ENCODE measurements at regions not wholly inside any gene's neighbourhood (a gene's known extent, or its start where the extent isn't known, plus 50 kb on each side); places are given as distances from the start of the nearest gene placed in this dataset.
"Not testable (repeated sequence)": the region's sequence is repeated elsewhere in the genome, so short reads cannot be mapped to it uniquely, and the experiment has no call there.

DNA sequence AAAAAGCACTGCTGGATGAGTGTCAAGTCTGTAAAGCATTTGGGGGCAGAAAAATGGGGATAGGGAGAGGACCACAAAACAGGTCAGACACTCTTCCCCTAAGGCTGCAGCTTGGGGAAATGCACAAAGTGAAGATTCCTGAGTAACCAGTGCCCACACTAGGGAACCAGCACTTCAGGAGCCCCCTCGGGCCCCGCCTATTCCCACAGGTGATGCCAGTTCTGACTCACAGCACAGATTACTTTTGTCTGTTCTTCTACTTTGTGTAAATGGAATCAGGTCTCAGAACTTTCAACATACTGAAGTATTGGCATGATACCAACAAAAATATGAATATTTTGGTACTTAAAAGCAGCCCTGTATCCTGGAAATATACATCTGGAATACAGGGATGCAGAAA lies 112.5 kb downstream of the ADRA2C start:
- no peak overlapping the region for H3K27ac ChIP-seq
- peaks cover 0 to 18% of the 10 kb centered on the region in 2 donors for H3K27me3 ChIP-seq
- intact Hi-C loops (cut with DNase I; ENCODE audit: low total_unique reads): no loop called here
- TF ChIP-seq, protein P1, sequence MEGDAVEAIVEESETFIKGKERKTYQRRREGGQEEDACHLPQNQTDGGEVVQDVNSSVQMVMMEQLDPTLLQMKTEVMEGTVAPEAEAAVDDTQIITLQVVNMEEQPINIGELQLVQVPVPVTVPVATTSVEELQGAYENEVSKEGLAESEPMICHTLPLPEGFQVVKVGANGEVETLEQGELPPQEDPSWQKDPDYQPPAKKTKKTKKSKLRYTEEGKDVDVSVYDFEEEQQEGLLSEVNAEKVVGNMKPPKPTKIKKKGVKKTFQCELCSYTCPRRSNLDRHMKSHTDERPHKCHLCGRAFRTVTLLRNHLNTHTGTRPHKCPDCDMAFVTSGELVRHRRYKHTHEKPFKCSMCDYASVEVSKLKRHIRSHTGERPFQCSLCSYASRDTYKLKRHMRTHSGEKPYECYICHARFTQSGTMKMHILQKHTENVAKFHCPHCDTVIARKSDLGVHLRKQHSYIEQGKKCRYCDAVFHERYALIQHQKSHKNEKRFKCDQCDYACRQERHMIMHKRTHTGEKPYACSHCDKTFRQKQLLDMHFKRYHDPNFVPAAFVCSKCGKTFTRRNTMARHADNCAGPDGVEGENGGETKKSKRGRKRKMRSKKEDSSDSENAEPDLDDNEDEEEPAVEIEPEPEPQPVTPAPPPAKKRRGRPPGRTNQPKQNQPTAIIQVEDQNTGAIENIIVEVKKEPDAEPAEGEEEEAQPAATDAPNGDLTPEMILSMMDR (IDR thresholded peaks at IDR 0.05): no peak
- no peak for TF ChIP-seq POLR2A (IDR thresholded peaks at IDR 0.05)
- H3K9me3 ChIP-seq: no peaks in the 10 kb centered on the region
- no peaks in the 10 kb centered on the region for H3K36me3 ChIP-seq
- no peak for DNase-seq
- peaks cover 0 to 5% of the 10 kb centered on the region in 2 donors for H3K4me1 ChIP-seq
- H3K4me3 ChIP-seq: no peak overlapping the region

DNA sequence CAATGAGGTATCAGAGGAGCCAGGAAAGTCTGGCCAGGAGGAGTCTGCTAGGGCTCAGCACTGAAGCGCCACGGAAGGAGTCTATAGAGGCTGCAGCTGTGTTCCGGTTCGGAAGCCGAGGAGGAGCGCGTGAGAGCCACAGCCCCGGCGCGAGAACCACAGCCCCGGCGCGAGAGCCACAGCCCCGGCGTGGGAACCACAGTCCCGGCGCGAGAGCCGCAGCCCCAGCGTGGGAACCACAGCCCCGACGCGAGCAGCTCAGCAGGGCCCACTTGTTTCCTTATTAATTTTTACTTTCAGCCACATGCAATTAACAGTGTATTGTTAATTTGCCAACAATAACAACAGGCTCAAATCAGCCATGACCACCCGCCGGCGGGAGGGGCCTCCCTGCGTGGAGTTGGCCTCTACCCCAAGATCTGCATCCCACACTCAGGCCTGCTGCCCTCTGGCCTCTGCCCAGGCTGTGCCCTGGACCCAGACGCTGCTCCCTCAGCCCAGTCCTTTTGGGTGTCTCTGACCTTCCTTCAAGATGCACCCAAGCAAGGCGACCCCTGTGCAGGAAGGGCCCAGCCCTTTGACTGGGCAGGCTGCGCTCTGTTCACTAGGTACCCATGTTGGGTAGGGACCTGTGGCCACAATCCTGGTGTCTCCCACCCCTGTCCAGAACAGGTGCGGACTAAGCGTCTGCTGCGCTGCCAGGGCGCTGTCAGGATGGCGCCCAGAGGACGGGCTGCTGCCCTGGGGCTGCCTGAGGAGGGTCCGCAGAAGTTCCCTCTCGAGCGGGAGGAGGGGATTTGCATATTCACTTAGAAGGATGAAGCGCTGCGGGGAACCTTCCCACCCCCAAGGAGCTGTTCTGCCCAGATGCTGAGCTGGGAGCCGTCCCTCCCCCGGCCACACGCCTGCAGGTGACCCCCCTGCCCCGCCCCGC lies 113.8 kb downstream of the ADRA2C start:
- no peak for DNase-seq
- Histone ChIP-seq H3K27me3 (peaks cover 0 to 6% of the 10 kb centered on the region in 2 donors), H3K9me3 (no peaks in the 10 kb centered on the region), H3K36me3 (no peaks in the 10 kb centered on the region), H3K27ac (no peak overlapping the region), H3K4me3 (no peak overlapping the region), H3K4me1 (peaks cover 0 to 5% of the 10 kb centered on the region in 2 donors)
- TF ChIP-seq, protein P1 (IDR thresholded peaks at IDR 0.05): no peak
- no peak for TF ChIP-seq POLR2A (IDR thresholded peaks at IDR 0.05)
- intact Hi-C loops (cut with DNase I; ENCODE audit: low total_unique reads): no loop called here

- Histone ChIP-seq H3K9me3 (no peaks in the 10 kb centered on the region), H3K36me3 (no peaks in the 10 kb centered on the region), H3K27ac (no peak overlapping the region), H3K4me3 (no peak overlapping the region), H3K27me3 (peaks cover 0 to 4% of the 10 kb centered on the region in 2 donors), H3K4me1 (peaks cover 0 to 5% of the 10 kb centered on the region in 2 donors)
- no peak for TF ChIP-seq POLR2A (IDR thresholded peaks at IDR 0.05)
- TF ChIP-seq, protein P1 (IDR thresholded peaks at IDR 0.05): peak; percentile 70 to 84 (median 80)
- DNase-seq: peak; percentile 64 to 71
- intact Hi-C loops (cut with DNase I; ENCODE audit: low total_unique reads): no loop called here
Observed at GRCh38 chr4:3880615-3881120, 114.5 kb downstream of the ADRA2C start.

DNA sequence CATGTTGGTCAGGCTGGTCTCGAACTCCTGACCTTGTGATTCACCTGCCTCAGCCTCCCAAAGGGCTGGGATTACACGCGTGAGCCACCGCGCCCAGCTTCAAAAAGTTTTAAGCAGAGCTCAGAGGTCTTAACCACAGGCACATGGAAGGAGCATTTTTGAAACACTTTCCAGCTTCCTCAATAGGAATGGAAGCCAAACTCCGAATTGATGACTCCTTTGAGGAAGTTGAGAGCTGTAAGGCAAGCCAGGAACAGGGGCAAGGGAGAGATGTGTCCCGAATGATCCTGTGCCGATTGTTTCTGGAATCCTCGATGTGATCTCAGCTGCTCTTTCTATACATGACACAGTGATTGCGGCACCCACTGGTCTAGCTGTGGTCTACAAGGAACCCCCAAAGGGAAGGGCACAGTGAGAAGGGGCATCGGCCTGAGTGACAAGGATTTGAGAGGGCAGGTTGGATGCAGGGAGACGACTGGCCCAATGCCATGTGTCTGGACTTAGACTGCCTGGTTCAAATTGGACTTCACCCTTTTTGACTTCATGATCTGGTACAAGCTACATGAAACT lies 116.2 kb downstream of the ADRA2C start:
- H3K27ac ChIP-seq; intact Hi-C loops (cut with DNase I; ENCODE audit: low total_unique reads); H3K4me1 ChIP-seq; H3K27me3 ChIP-seq; H3K9me3 ChIP-seq; DNase-seq; H3K4me3 ChIP-seq; H3K36me3 ChIP-seq: not testable (repeated sequence)

DNA sequence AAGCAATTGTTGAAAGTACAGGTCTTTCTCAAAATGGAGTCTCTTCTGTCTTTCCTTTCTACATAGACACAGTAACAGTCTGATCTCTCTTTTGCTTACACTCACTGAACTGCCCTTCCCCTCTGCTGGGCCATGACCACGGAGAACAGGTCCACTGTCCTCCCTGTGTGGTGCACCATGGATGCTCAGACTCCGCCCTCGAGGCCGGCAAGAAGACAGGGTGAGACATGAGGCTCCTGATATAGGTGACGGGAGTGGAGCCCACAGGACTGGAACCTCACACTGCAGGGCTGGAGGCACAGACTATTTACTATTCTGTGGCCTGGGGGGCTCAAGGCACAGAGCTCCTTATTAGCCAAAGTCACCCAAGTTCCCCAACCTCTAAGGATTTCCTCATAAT lies 118.1 kb downstream of the ADRA2C start:
- intact Hi-C loops (cut with DNase I; ENCODE audit: low total_unique reads); H3K27ac ChIP-seq; H3K27me3 ChIP-seq; H3K36me3 ChIP-seq; H3K4me3 ChIP-seq; H3K9me3 ChIP-seq; H3K4me1 ChIP-seq; DNase-seq: not testable (repeated sequence)

DNA sequence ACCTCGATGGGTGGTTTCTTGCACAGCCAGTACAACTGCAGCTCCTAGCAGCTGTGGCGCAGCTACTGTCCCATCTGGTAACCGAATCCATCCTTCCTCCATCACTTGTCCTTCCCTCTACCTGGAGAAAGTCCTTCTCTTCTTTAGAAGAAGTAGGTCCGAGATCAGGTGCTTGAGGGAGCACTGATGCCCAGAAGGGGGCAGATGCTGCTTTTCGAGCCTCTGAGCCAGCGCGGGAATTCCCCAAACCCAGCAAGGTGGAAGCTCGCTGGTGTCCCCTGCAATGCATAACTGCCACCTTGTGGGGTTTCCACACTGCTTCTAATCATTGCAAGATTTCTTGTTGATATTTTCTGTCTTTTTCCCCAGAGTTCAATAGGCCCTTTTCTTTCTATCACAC lies 127.4 kb downstream of the ADRA2C start:
- intact Hi-C loops (cut with DNase I; ENCODE audit: low total_unique reads): not testable (repeated sequence)
- TF ChIP-seq, protein P1 (IDR thresholded peaks at IDR 0.05): peak in 1 of 4 experiments; percentile 25

DNA sequence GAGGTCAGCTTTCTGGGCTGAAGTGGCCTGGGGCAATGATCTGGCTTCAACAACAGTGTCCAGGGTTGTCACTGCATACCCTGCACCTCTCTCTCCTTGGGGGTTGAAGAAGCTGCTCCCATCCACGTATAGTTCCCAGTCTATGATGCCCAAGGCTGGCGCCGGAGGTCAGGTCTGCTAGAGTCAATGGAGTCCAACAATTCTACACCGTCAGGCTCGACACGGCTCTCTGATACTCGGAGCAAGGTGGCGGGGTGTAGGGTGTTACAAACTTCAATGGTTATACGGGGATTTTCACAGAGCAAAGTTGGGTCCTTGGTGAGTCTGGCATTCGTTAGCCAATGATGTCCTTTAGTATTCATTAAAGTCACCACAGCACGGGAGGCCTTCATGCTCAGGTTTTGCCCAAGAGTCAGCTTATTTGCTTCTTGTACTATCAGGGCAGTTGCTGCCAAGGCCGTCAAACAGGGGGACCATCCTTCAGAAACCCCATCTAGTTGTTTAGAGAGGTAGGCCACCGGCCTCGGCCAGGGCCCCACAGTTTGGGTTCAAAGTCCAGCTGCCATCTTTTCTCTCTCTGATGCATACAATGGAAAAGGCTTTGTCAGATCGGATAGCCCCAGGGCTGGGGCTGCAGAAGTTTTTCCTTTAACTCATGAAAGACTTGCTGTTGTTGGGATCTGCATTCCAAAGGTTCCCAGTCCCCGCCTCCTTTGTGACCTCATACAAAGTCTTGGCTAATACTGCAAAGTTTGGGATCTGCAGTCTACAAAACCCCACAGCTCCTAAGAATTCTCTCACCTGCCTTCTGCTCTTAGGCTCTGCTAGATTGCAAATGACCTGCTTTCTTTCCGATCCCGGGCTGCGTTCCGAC lies 128.1 kb downstream of the ADRA2C start:
- DNase-seq; H3K4me1 ChIP-seq; H3K27me3 ChIP-seq; H3K9me3 ChIP-seq; intact Hi-C loops (cut with DNase I; ENCODE audit: low total_unique reads); H3K36me3 ChIP-seq; H3K27ac ChIP-seq; H3K4me3 ChIP-seq: not testable (repeated sequence)

More for the DNA sequence above, 127.4 kb downstream of the ADRA2C start:
- H3K36me3 ChIP-seq, H3K4me1 ChIP-seq, H3K9me3 ChIP-seq, H3K4me3 ChIP-seq, DNase-seq, H3K27ac ChIP-seq, H3K27me3 ChIP-seq: not testable (repeated sequence)
